Activated CD4-positive, alpha-beta T cell treated with anti-CD3 and anti-CD28 coated beads for 36 hours (primary cell): ENCODE measurements at regions not wholly inside any gene's neighbourhood (a gene's known extent, or its start where the extent isn't known, plus 50 kb on each side); places are given as distances from the start of the nearest gene placed in this dataset.
"Not testable (repeated sequence)": the region's sequence is repeated elsewhere in the genome, so short reads cannot be mapped to it uniquely, and the experiment has no call there.

Experiments
- ATAC-seq: fragments of 200-7000 bp; cut with Tn5 transposase; one replicate; pipeline ENCODE4 v1.10.0; 2021; ENCODE audit warnings: mild to moderate bottlenecking, moderate library complexity
- CTCF ChIA-PET: fragments of 350-600 bp; sonication (Branson Sonifier 250); formaldehyde crosslinking; loops from one replicate; lab custom pipeline; 2021; ENCODE audit warnings: antibody characterized with exemption; lab: Charles Lee
- POLR2A ChIA-PET: fragments of 350-600 bp; sonication (Branson Sonifier 250); formaldehyde crosslinking; loops from one replicate; lab custom pipeline; 2021; ENCODE audit warnings: antibody characterized with exemption, inconsistent platforms; lab: Charles Lee
- DNase-seq: peaks from one replicate; pipeline ENCODE4 v3.0.0-alpha.2; 2020
- H3K27ac Mint-ChIP-seq: one replicate; pipeline ENCODE4 v1.8.0; 2021; ENCODE audit warnings: mixed read lengths
- H3K27me3 Mint-ChIP-seq: one replicate; pipeline ENCODE4 v1.8.0; 2021; ENCODE audit warnings: mixed read lengths
- H3K36me3 Mint-ChIP-seq: one replicate; pipeline ENCODE4 v1.8.0; 2021; ENCODE audit warnings: low read depth, mixed read lengths
- H3K4me1 Mint-ChIP-seq: one replicate; pipeline ENCODE4 v1.8.0; 2021; ENCODE audit warnings: mixed read lengths
- H3K4me3 Mint-ChIP-seq: one replicate; pipeline ENCODE4 v1.8.0; 2021; ENCODE audit warnings: mild to moderate bottlenecking, moderate library complexity, mixed read lengths
- H3K9me3 Mint-ChIP-seq: one replicate; pipeline ENCODE4 v1.8.0; 2021; ENCODE audit warnings: low read depth, mixed read lengths
- intact Hi-C, 2 experiments: fragments of 100-400 bp; cut with DNase I in 1 of 2; cut with micrococcal nuclease in 1 of 2; formaldehyde crosslinking; loops; one replicate each; pipeline versions ENCODE4 v1.14.2 to v1.15.1; 2022 to 2024; cut with DNase I, micrococcal nuclease

DNA sequence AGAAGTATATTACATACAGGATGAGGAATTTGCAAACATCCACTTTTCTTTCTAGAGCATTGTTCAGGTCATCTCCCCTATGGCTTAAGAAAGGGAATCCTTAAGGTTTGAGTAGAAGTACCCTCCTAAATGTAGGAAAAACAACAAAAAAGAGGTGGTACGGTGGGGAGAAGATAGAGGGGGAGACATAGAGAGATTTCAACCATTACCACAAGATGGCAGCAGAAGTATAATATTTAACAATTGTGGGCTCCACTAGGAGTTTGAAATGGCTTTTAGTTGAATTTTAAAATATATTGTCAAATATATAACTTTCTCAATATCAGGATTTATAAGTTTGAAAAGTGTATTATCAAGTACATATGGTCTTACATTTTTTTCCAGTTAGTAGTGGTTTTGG, 72.7 kb upstream of the PRKG1 start:
- intact Hi-C loops, result loop anchor here (1.0 to 10.0 kb wide), 3 partner anchors 421 to 1215 kb away; no protein-coding TSS in a partner anchor
- H3K4me1 Mint-ChIP-seq, result no peaks in the 10 kb centered on the region
- no peak for ATAC-seq
- H3K4me3 Mint-ChIP-seq, result no peak overlapping the region
- no peak for DNase-seq
- H3K36me3 Mint-ChIP-seq, result no peaks in the 10 kb centered on the region
- H3K27me3 Mint-ChIP-seq, result peaks cover 14% of the 10 kb centered on the region
- ChIA-PET POLR2A (no interaction called here), CTCF (interaction anchor here (0.6 to 1.0 kb wide), 3 partner anchors 149 to 1005 kb away, joined by 3 read pairs; no protein-coding TSS in a partner anchor)
- no peaks in the 10 kb centered on the region for H3K9me3 Mint-ChIP-seq
- no peak overlapping the region for H3K27ac Mint-ChIP-seq

DNA sequence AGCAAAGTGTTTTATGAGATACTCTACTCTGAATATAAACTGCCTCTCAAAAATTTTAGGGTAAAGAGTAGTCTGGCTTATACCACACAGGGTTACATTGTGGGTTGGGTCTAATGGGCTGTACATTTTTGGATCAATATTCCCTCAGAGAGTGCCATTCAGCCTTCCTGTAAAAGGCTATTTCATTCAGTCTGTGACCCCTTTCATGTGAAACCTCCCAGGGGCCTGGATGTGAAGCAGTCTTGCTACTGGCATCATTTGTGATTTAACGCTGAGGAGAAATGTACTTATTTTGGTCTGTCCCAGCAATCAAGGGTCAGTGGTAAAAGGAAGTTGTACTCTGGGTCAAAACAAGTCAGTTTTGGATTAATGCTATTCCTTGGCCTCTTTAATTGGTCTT, 71.8 kb upstream of the PRKG1 start:
- Mint-ChIP-seq H3K27me3 (peaks cover 11% of the 10 kb centered on the region), H3K36me3 (no peaks in the 10 kb centered on the region), H3K4me3 (no peak overlapping the region), H3K9me3 (no peaks in the 10 kb centered on the region), H3K27ac (no peak overlapping the region), H3K4me1 (no peaks in the 10 kb centered on the region)
- DNase-seq, result no peak
- ChIA-PET POLR2A (no interaction called here), CTCF (interaction anchor here (0.6 to 1.0 kb wide), 2 partner anchors 150 to 1001 kb away, joined by 3 read pairs; no protein-coding TSS in a partner anchor)
- ATAC-seq, result no peak
- intact Hi-C loops, result loop anchor here in 1 of 2 experiments (10.0 kb wide), 1 partner anchor 952 kb away; no protein-coding TSS in a partner anchor

DNA sequence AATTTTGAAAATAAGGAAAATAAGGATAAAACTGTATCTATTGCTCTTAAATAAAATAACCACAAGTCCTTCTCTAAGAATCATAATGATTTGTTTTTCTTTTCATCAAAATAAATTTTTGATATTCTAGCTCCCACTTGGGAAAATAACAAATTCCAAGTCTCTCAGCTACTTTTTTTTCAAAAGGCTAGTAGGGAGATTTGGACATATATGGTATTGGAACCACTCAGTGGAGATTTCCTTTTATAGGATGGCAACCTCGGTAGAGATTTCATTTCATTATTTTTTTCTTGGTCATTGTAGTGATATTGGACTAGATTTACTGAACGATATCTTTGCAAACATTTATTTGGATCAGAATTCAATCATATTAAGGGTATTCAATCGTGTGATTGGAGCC, 69.5 kb upstream of the PRKG1 start:
- CTCF ChIA-PET, result interaction anchor here (0.8 to 0.9 kb wide), 2 partner anchors 32 to 1212 kb away, joined by 3 read pairs; no protein-coding TSS in a partner anchor
- no peak overlapping the region for H3K27ac Mint-ChIP-seq

DNA sequence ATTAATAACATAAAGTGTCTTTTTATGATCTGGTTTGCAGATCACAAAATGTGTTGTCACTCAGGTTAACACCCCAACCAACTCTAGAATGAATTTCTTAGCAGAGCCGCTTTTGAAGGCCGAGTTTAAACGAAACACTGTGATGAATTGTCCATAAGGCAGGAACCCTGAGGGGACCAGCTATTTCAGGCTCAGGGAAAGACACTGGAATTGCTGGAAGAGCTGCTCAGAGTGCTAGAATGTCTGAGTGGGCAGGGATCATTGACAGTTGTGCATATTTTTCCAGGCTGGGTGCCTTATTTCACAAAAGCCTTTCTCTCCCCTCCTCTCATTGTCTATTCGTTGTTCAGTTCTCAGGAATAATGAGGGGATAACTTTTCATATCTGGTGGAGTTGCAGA, 68.7 kb upstream of the PRKG1 start:
- Mint-ChIP-seq H3K9me3 (no peaks in the 10 kb centered on the region), H3K27ac (no peak overlapping the region), H3K27me3 (peaks cover 15% of the 10 kb centered on the region), H3K4me3 (no peak overlapping the region), H3K36me3 (no peaks in the 10 kb centered on the region), H3K4me1 (no peaks in the 10 kb centered on the region)
- DNase-seq (no peak), ATAC-seq (no peak)
- ChIA-PET CTCF (interaction anchor here (0.7 to 1.8 kb wide), 3 partner anchors 12 to 1214 kb away, joined by 3 to 5 read pairs (median 3); no protein-coding TSS in a partner anchor), POLR2A (no interaction called here)
- intact Hi-C loops, result loop anchor here in 1 of 2 experiments (10.0 kb wide), 1 partner anchor 949 kb away; no protein-coding TSS in a partner anchor

More for the DNA sequence above, 69.5 kb upstream of the PRKG1 start:
- Mint-ChIP-seq H3K9me3 (no peaks in the 10 kb centered on the region), H3K4me1 (no peaks in the 10 kb centered on the region), H3K36me3 (no peaks in the 10 kb centered on the region), H3K4me3 (no peak overlapping the region), H3K27me3 (peaks cover 11% of the 10 kb centered on the region)
- no peak for ATAC-seq
- POLR2A ChIA-PET, result no interaction called here
- intact Hi-C loops, result loop anchor here in 1 of 2 experiments (10.0 kb wide), 1 partner anchor 950 kb away; no protein-coding TSS in a partner anchor
- DNase-seq, result no peak

DNA sequence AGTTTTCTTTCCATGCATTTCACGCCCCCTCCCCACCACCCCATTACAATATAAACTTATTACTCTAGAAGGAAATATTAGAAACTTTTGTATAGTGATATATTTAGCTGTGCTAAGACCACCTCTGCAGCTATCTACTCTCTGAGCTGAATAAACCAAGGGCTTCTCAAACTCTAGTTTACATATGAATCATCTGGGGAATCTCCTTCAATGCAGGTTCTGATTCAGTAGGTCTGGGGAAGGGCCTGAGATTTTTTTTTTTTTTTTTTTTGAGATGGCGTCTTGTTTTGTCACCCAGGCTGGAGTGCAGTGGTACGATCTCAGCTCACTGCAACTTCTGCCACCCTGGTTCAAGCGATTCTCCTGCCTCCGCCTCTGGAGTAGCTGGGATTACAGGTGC, 67.6 kb upstream of the PRKG1 start:
- H3K9me3 Mint-ChIP-seq, result peaks cover 2% of the 10 kb centered on the region
- intact Hi-C loops, result loop anchor here in 1 of 2 experiments (10.0 kb wide), 1 partner anchor 948 kb away; no protein-coding TSS in a partner anchor

DNA sequence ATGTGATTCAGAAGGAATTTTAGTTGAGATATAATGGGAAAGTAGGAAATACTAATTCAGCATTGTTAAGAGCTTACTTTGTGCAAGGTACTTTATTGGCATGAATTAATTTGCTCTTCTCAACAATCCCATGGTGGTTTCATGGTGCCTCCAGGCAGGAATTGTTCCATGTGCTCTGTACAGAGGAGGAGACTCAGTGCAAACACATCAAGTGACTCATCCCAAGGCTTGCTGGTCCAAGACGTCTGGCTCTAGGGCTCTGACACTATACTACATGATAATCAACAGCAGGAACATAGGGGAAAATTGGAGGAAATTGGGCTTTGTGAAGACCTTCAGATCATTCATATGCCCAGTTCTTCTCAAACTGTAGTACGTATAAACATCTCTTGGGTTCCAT, 66.5 kb upstream of the PRKG1 start:
- CTCF ChIA-PET, result interaction anchor here (1.0 kb wide), 1 partner anchor 996 kb away, joined by 4 read pairs; no protein-coding TSS in a partner anchor
- Mint-ChIP-seq H3K4me3 (no peak overlapping the region), H3K4me1 (no peaks in the 10 kb centered on the region), H3K27ac (no peak overlapping the region), H3K27me3 (peaks cover 20% of the 10 kb centered on the region), H3K9me3 (peaks cover 3% of the 10 kb centered on the region), H3K36me3 (no peaks in the 10 kb centered on the region)
- no peak for DNase-seq
- POLR2A ChIA-PET, result no interaction called here
- intact Hi-C loops, result loop anchor here in 1 of 2 experiments (10.0 kb wide), 1 partner anchor 947 kb away; no protein-coding TSS in a partner anchor
- ATAC-seq, result no peak

More for the DNA sequence above, 67.6 kb upstream of the PRKG1 start:
- Mint-ChIP-seq H3K36me3 (no peaks in the 10 kb centered on the region), H3K27me3 (peaks cover 17% of the 10 kb centered on the region), H3K27ac (no peak overlapping the region), H3K4me3 (no peak overlapping the region), H3K4me1 (no peaks in the 10 kb centered on the region)
- POLR2A ChIA-PET, result no interaction called here
- CTCF ChIA-PET, result interaction anchor here (0.7 to 1.8 kb wide), 3 partner anchors 217 to 1213 kb away, joined by 3 to 5 read pairs (median 3); no protein-coding TSS in a partner anchor
- ATAC-seq (no peak), DNase-seq (no peak)

DNA sequence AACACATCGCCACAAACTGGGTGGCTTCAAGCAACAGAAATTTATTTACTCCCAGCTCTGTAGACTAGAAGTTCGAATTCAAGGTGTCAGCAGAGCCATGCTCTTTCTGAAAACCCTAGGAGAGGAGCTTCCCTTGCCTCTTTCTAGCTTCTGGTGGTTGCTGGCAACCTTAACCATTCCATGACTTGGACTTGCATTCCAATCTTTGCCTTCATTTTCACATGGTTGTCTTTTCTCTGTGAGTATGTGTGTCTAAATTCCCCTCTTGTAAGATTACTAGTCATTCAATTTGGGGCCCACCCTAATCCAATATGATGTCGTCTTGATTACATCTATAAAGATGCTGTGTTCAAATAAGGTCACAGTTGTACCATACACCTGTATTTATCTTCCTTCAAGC, 65.9 kb upstream of the PRKG1 start:
- H3K27me3 Mint-ChIP-seq, result peaks cover 20% of the 10 kb centered on the region
- CTCF ChIA-PET, result interaction anchor here (1.0 kb wide), 1 partner anchor 995 kb away, joined by 4 read pairs; no protein-coding TSS in a partner anchor

DNA sequence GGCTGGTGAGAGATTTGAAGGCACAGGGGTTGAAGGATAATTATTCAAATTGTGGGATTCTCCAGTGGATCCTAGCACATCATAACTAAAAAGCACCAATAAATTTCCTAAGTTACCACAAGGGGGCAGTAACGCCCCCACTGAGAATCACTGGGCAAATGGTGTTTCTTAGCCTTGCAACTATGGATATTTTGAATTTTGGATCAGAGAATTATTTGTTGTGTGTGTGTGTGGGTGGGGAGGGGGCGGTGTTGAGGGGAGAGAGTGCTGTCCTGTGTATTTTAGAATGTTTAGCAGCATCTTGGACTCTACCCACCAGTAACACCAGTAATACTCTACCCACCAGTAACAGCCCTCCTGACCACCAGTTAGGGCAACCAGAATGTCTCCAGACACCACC, 63.3 kb upstream of the PRKG1 start:
- DNase-seq, result peak; percentile 21
- ATAC-seq, result peak; percentile 42
- Mint-ChIP-seq H3K27me3 (peaks cover 15% of the 10 kb centered on the region), H3K9me3 (peaks cover 3% of the 10 kb centered on the region), H3K27ac (no peak overlapping the region), H3K36me3 (no peaks in the 10 kb centered on the region), H3K4me3 (no peak overlapping the region), H3K4me1 (no peaks in the 10 kb centered on the region)
- intact Hi-C loops, result loop anchor here (2.0 to 5.0 kb wide), 3 partner anchors 950 to 1206 kb away; no protein-coding TSS in a partner anchor
- POLR2A ChIA-PET, result no interaction called here
- CTCF ChIA-PET, result interaction anchor here (1.0 kb wide), 1 partner anchor 8 kb away, joined by 3 read pairs; no protein-coding TSS in a partner anchor

More for the DNA sequence above, 65.9 kb upstream of the PRKG1 start:
- DNase-seq, result no peak
- POLR2A ChIA-PET, result no interaction called here
- H3K4me3 Mint-ChIP-seq, result no peak overlapping the region
- no peak for ATAC-seq
- H3K27ac Mint-ChIP-seq, result no peak overlapping the region
- no peaks in the 10 kb centered on the region for H3K4me1 Mint-ChIP-seq
- H3K9me3 Mint-ChIP-seq, result peaks cover 3% of the 10 kb centered on the region
- intact Hi-C loops, result loop anchor here in 1 of 2 experiments (10.0 kb wide), 1 partner anchor 946 kb away; no protein-coding TSS in a partner anchor
- no peaks in the 10 kb centered on the region for H3K36me3 Mint-ChIP-seq

DNA sequence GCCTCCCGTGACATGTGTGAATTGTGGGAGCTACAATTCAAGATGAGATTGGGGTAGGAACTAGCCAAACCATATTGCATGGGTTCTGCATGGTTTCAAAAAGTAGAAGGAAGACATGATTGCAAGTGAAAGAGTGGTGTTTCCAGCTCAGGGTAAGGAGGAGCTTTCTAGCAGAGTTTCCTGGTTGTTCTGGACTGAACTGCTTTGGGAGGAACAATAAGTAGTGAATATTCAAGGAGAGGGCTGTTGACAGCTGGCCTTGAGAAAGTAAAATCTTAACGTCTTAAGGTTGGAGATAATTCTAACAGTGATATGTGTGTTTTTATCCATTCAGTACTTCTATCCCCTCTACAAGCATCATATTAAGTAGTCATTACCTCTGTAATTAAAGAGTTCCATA, 62.2 kb upstream of the PRKG1 start:
- no peak overlapping the region for H3K4me3 Mint-ChIP-seq
- no peaks in the 10 kb centered on the region for H3K36me3 Mint-ChIP-seq
- POLR2A ChIA-PET, result no interaction called here
- H3K27ac Mint-ChIP-seq, result no peak overlapping the region
- DNase-seq (no peak), ATAC-seq (no peak)
- H3K27me3 Mint-ChIP-seq, result peaks cover 15% of the 10 kb centered on the region
- intact Hi-C loops, result loop anchor here in 1 of 2 experiments (5.0 kb wide), 1 partner anchor 1205 kb away; no protein-coding TSS in a partner anchor
- peaks cover 3% of the 10 kb centered on the region for H3K9me3 Mint-ChIP-seq
- CTCF ChIA-PET, result interaction anchor here (0.8 kb wide), 2 partner anchors 30 to 907 kb away, joined by 3 to 5 read pairs; no protein-coding TSS in a partner anchor
- H3K4me1 Mint-ChIP-seq, result no peaks in the 10 kb centered on the region

DNA sequence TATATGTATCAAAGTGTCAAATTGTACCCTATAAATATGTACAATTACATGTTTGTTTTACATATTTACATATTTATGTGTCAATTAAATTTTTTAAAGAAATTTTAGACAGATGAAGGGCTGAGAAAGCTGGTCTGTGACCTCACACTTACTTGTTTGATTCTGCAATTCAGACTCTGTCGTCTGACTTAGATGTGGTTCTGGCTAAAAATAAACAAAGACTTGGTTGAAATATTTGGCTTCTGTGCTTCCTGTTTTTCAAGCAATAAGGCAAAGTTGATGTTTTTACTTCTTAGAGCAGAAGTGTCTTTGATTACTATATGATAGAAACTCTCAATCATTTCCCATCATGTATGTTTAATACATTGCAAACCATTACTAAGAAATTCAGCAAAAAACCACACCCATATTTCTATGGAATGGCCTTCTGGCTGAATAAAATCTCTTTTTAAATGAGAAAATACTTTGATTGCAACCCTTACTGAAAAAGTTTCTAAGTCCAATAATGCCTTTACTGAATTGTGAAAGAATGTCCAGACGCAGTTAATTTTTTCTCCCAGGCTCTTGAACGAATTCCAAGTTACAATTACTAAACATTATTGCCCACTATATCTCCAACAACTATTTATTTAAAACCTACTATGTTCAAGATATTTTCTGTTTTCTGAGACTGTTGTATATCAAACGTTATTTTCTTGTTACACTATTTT, 59.5 kb upstream of the PRKG1 start:
- H3K36me3 Mint-ChIP-seq, result no peaks in the 10 kb centered on the region
- peaks cover 13% of the 10 kb centered on the region for H3K27me3 Mint-ChIP-seq
- ChIA-PET CTCF (no interaction called here), POLR2A (no interaction called here)
- H3K9me3 Mint-ChIP-seq, result peaks cover 3% of the 10 kb centered on the region
- ATAC-seq (no peak), DNase-seq (no peak)
- H3K27ac Mint-ChIP-seq, result no peak overlapping the region
- H3K4me1 Mint-ChIP-seq, result no peaks in the 10 kb centered on the region
- intact Hi-C loops, result loop anchor here in 1 of 2 experiments (5.0 kb wide), 1 partner anchor 1202 kb away; no protein-coding TSS in a partner anchor
- no peak overlapping the region for H3K4me3 Mint-ChIP-seq

DNA sequence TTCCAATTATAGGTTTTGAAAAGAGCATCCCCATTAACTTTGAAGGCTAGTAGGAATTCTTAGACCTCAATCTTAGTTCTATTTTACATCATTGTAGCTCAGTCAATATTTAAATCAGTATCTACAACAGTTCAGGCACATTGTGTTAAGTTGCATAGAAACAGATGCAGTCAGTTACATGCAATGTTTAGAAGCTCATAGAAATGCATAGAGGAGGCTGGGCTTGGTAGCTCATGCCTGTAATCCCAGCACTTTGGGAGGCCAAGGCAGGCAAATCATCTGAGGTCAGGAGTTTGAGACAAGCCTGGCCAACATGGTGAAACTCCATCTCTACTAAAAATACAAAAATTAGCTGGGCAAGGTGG, 58.9 kb upstream of the PRKG1 start:
- intact Hi-C loops, CTCF ChIA-PET, H3K27ac Mint-ChIP-seq, H3K4me1 Mint-ChIP-seq, H3K36me3 Mint-ChIP-seq, H3K27me3 Mint-ChIP-seq, POLR2A ChIA-PET, H3K4me3 Mint-ChIP-seq, DNase-seq, H3K9me3 Mint-ChIP-seq, ATAC-seq: not testable (repeated sequence)
